ES-I3 (cell line): ENCODE measurements at regions not wholly inside any gene's neighbourhood (a gene's known extent, or its start where the extent isn't known, plus 50 kb on each side); places are given as distances from the start of the nearest gene placed in this dataset.
"Not testable (repeated sequence)": the region's sequence is repeated elsewhere in the genome, so short reads cannot be mapped to it uniquely, and the experiment has no call there.

Experiments used
- H3K36me3 ChIP-seq: 2 replicates; pipeline ENCODE4 v1.6.1; 2013; ENCODE audit warnings: mild to moderate bottlenecking, low read length, control low read depth, moderate library complexity; ENCODE audit not compliant: insufficient read depth
- H3K4me1 ChIP-seq: 2 replicates; pipeline ENCODE4 v1.6.1; 2013; ENCODE audit warnings: mild to moderate bottlenecking, control low read depth, low read length; ENCODE audit not compliant: insufficient read depth
- H3K9ac ChIP-seq: 2 replicates; pipeline ENCODE4 v1.6.1; 2013; ENCODE audit warnings: low read depth, mild to moderate bottlenecking, low read length, moderate library complexity
- H3K9me3 ChIP-seq: 2 replicates; pipeline ENCODE4 v1.6.1; 2013; ENCODE audit warnings: mild to moderate bottlenecking, low read length, moderate library complexity; ENCODE audit not compliant: control insufficient read depth, insufficient read depth

DNA sequence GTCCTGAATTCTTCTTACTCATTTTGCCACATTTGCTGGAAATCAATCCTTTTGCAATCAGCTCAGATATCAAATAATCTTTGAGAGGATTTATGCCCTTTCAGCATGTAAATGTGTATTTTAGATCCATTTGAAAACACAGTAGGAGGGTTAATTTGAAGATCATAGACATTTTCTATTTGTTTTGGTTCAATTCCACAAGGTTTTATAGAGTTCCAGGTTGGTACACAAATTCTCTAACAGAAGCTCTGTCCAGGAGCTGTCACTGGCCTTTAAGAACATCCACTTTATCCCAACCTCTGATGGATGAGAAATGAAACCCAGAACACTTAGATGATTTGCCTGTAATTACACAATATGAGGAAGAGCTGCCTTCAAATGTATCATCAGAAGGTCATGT, 157.3 kb upstream of the CHAC2 start:
- Histone ChIP-seq H3K9me3 (no peaks in the 10 kb centered on the region), H3K4me1 (no peaks in the 10 kb centered on the region), H3K36me3 (no peaks in the 10 kb centered on the region), H3K9ac (no peak overlapping the region)

DNA sequence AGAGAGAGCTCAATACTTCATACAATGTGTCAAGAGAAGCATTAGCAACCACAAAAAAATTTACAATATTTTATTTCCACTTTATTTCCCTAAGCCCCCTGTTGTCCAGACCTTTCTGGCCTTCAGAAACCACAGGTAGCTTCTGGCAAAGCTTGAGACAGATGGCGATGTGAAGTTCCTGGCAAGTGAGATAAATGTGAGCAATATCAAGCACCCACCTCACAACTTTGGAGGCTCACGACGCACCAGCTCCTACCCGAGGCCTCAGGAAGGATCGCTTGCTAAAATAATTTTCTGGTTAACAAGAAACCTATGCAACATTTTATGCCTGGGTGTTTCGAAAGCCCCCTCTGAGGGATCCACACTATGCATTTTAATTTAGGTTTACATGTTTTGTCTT, 158.1 kb upstream of the CHAC2 start:
- no peaks in the 10 kb centered on the region for H3K36me3 ChIP-seq
- no peak overlapping the region for H3K9ac ChIP-seq
- H3K9me3 ChIP-seq: no peaks in the 10 kb centered on the region; the same call in 1 of the 2 replicates
- no peaks in the 10 kb centered on the region for H3K4me1 ChIP-seq

DNA sequence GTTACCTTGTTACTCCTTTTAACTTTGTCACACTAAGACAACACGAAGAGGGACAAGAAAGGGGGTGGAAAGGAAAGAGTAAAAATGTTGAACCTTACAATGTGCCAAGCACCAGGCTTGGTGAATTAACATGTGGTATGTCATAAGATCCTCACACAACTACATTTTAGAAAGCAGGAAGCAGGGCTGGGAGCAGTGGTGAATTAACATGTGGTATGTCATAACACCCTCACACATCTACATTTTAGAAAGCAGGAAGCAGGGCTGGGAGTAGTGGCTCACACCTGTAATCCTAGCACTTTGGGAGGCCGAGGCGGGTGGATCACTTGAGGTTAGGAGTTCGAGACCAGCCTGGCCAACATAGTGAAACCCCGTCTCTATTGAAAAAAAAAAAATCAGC, 159.3 kb upstream of the CHAC2 start:
- Histone ChIP-seq H3K9ac (no peak overlapping the region), H3K4me1 (no peaks in the 10 kb centered on the region), H3K9me3 (no peaks in the 10 kb centered on the region; the same call in 1 of the 2 replicates), H3K36me3 (no peaks in the 10 kb centered on the region)

DNA sequence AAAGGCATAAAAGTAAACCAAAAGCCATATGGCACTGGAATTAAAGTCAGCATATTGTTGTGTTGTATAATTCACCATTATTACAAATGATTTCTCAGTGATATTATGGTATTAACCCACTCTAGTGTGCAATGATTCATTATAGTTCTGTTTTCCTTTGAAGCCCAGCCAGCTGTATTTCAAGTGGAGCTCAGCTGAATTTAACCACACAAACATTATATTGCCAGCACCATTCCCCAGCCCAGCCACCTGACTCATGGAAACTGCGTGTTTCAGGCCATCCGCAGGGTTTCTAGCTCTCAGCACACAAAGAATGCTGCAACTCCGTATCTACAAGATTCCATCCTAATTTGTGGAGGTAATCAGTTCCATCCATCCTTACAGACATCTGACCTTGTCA, 166.8 kb upstream of the CHAC2 start:
- Histone ChIP-seq H3K36me3 (no peaks in the 10 kb centered on the region), H3K9ac (no peak overlapping the region), H3K9me3 (no peaks in the 10 kb centered on the region; the same call in 1 of the 2 replicates), H3K4me1 (no peaks in the 10 kb centered on the region)

DNA sequence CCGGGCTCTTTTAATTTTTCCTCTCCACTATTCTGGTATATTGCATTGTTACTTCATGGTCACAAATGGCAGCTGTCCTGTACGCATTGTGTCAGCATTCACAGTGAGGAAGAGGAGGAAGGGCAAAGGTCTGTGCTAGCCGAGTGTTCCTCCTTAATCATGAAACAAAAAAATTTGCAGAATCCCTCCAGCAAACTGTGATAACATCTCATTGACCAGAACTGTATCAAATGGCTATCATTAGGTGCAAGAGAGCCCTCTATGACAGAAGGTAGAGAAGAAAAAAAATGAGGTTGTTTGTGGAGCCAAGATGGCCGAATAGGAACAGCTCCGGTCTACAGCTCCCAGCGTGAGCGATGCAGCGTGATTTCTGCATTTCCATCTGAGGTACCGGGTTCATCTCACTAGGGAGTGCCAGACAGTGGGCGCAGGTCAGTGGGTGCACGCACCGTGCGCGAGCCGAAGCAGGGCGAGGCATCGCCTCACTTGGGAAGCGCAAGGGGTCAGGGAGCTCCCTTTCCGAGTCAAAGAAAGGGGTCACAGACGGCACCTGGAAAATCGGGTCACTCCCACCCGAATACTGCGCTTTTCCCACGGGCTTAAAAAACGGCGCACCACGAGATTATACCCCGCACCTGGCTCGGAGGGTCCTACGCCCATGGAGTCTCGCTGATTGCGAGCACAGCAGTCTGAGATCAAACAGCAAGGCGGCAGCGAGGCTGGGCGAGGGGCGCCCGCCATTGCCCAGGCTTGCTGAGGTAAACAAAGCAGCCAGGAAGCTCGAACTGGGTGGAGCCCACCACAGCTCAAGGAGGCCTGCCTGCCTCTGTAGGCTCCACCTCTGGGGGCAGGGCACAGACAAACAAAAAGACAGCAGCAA, 180.6 kb upstream of the CHAC2 start:
- H3K9ac ChIP-seq: peak overlapping the region; percentile 61

DNA sequence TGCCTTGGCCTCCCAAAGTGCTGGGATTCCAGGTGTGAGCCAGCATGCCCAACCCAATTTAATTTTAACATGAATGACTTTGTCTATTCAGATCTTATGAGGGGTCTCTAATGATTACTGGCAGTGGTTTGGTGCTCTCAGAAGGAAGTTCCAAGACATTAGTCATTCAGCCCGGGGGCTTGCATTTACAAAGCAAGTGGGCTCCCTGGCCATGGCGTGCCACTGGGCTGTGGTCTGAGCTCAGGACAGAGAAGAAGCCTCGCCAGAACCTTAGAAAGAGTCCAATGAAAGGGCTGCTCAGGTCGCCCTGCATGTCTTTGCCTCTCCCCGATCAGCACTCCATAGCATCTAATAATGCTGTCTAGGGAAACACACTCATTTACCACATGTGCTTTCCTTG, 182.6 kb upstream of the CHAC2 start:
- no peaks in the 10 kb centered on the region for H3K36me3 ChIP-seq
- H3K9ac ChIP-seq: no peak overlapping the region
- H3K4me1 ChIP-seq: no peaks in the 10 kb centered on the region
- no peaks in the 10 kb centered on the region for H3K9me3 ChIP-seq

More for the DNA sequence above, 180.6 kb upstream of the CHAC2 start:
- H3K4me1 ChIP-seq, H3K36me3 ChIP-seq, H3K9me3 ChIP-seq: not testable (repeated sequence)

DNA sequence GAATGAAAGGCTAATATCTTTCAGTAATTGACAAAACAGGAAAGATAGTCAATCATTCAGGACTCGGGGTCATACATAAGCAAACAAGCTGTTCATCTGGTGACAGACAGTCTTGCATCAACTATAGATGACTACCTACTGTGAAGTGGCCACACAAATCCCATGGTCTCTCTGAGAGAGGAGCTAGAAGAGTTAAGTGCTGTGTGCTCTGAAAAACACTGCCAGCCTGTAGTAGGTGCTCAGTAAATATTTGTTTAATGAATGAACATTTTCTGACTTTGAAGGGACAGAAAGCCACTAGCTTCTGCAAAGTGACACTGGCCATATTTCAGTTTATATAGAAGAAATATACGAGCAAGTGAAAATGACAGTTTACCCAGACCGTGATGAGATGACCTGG, 184.0 kb upstream of the CHAC2 start:
- Histone ChIP-seq H3K4me1 (no peaks in the 10 kb centered on the region), H3K9me3 (no peaks in the 10 kb centered on the region), H3K9ac (no peak overlapping the region), H3K36me3 (no peaks in the 10 kb centered on the region)

DNA sequence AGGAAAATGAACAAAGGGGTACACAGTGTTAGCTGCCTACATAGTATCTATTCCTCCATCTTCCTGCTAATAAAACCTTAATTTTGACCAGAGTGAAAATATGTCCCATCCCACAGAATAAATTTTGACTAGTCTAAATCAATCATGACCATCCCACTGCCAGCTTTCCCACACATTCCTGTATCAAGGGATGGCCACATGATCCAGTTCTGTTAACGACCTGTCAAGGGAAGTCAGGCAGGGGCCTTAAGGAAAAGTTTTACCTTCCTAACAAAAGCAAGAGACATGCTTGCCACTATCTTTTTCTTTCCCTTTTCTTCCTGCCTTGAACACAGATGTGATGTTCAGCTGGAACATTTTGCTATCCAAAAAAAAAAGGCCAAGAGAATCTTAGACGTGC, 185.0 kb upstream of the CHAC2 start:
- Histone ChIP-seq H3K9me3 (no peaks in the 10 kb centered on the region), H3K4me1 (no peaks in the 10 kb centered on the region), H3K9ac (no peak overlapping the region), H3K36me3 (no peaks in the 10 kb centered on the region)

DNA sequence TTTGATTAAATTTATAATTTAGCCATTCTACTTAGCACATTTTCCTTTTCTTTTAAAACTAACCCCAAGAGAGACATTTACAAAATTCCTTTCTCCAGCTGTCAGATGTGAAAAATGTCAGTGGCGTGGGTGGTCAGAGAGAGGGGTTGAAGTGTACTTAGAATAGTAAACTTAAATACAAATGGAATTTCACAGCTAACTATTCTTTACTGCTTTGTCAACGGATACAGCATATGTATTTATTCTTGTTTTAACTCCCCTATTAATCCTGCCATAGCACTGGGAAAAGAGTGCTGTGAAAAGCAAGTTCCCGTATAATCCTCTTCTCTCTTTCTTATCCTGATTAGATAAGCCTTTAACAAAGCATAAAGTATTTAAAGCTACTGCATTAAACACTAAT, 191.4 kb upstream of the CHAC2 start:
- Histone ChIP-seq H3K36me3 (no peaks in the 10 kb centered on the region), H3K9me3 (no peaks in the 10 kb centered on the region), H3K4me1 (no peaks in the 10 kb centered on the region), H3K9ac (no peak overlapping the region)

DNA sequence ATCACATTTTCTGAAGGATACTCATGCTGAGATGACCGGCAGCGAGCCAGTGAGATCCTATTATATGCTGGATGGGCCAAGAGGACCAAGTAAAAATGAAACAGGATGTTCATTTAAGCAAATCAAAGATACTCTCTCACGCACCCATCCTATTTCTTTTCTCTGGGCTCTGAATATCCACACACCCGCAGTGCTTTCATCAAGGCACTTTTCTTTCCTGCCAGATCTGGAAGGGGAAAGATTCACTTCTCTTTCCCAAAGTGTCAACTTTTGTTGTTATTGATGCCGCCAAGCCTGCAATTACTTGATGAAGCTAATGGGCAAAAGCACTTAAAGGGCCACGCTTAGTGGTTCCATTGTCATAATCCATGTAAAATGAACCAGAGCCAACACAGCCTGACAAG, 191.9 kb upstream of the CHAC2 start:
- Histone ChIP-seq H3K4me1 (no peaks in the 10 kb centered on the region), H3K36me3 (no peaks in the 10 kb centered on the region), H3K9me3 (no peaks in the 10 kb centered on the region), H3K9ac (no peak overlapping the region)

DNA sequence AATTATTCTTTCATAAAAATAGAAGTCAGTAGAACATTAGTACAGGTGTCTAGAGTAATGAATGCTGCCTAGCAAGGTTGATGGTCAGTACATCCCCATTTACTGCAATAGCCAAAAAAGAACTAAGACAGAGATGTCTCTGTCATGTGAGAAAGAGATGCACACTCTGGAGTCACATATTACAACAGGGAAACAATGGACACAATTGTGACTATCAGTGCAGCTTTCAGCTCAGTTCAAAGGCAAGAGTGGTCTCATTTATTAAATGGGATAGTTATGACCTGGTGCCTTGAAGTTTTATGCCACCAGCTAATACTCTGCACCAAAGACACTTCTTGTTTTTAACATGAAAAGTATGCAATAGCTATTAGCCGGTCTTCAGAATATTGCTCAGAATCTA, 194.9 kb upstream of the CHAC2 start:
- Histone ChIP-seq H3K4me1 (no peaks in the 10 kb centered on the region), H3K36me3 (no peaks in the 10 kb centered on the region), H3K9me3 (no peaks in the 10 kb centered on the region), H3K9ac (no peak overlapping the region)

DNA sequence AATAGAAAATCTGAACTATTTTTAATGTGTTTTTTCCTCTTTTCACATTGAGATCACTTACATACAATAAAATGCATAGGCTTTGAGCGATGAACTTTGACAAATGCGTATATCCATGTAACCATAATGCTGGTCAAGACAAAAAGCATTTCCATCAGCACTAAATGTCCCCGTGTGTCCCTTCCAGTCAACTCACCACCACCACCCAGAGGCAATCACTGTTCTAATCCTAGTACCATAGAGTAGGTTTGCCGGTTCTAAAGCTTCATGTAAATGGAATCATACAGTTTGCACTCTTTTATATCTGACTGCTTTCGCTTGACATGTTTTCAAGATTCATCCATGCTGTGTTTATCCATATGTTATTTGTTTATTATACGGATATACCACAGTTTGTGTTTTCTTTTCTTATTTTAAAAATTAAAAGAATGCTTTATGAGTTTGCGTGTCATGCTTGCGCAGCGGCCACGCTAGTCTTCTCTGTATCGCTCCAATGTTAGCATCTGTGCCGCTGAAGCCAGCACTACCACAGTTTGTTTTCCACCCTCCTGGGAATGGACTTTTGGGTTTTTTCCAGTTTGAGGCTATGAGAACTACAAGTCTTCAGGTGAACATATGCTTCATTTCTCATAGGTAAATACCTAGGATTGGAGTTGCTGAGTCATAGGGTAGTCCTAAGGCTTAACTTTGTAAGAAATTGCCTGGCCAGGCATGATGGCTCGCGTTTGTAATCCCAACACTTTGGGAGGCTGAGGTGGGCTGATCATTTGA, 197.5 kb upstream of the CHAC2 start:
- Histone ChIP-seq H3K4me1 (no peaks in the 10 kb centered on the region), H3K9ac (no peak overlapping the region), H3K36me3 (no peaks in the 10 kb centered on the region), H3K9me3 (no peaks in the 10 kb centered on the region)

DNA sequence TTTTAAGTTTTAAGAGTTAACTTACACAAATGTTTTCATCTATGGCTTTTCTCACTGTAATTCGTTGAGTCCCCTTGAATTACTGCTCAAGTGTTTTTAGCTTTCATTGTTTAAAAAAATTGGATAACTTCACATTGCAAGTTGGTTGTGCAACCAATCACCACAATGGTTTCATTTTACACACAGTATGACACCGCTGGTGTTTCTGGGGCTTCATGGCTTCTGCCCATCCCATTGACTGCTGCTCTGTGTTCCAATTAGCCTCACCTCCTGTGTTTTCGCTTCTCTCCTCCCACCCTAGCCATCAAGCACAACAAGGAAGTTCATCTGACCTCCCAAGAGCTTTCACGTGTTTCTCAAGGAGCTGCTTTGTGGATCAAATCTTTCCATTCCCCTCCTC, 199.1 kb upstream of the CHAC2 start:
- Histone ChIP-seq H3K4me1 (no peaks in the 10 kb centered on the region), H3K9ac (no peak overlapping the region), H3K36me3 (no peaks in the 10 kb centered on the region), H3K9me3 (no peaks in the 10 kb centered on the region)

DNA sequence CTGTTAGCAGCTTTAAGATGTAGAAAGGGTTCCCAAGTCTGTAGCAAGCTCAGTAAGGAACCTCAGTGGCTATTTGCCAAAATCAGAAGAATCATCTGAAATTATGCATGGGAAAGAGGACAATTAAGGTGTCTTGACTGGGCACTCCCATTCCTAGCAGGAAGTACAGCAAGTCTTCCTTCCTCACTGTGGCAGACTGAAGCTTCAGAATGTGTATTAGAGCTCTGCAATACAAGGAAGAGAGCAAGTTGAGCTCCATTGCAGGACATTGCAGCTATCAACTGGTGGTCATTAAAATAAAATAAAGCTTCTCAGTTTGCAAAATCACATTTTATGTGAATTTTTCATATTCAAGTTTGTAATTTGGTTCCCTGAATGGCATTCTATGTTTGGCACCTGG, 200.5 kb upstream of the CHAC2 start:
- Histone ChIP-seq H3K9me3 (no peaks in the 10 kb centered on the region), H3K4me1 (no peaks in the 10 kb centered on the region), H3K9ac (no peak overlapping the region), H3K36me3 (no peaks in the 10 kb centered on the region)

DNA sequence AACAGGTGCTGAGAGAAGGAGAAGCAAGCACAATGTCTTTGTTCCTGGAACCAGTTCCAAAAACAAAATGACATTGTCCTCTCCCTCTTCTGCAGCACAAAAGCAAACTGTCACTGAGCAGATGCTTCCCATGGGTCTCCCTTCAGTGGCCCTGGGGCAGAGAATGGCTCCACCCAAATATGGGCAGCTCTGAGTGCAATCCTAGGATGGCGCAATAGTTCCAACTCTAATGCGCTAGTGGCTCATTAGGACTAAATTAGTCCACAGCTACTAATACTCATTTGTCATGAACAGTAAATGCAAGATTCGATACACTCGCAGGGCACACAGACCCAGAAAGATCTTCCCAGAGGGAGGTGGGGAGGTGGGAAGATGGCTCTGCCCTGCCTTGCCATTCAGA, 205.2 kb upstream of the CHAC2 start:
- Histone ChIP-seq H3K9me3 (no peaks in the 10 kb centered on the region; the same call in 1 of the 2 replicates), H3K9ac (no peak overlapping the region), H3K36me3 (no peaks in the 10 kb centered on the region), H3K4me1 (no peaks in the 10 kb centered on the region)
